HL-60/S4 (cell line): ENCODE measurements at regions not wholly inside any gene's neighbourhood (a gene's known extent, or its start where the extent isn't known, plus 50 kb on each side); places are given as distances from the start of the nearest gene placed in this dataset.
"Not testable (repeated sequence)": the region's sequence is repeated elsewhere in the genome, so short reads cannot be mapped to it uniquely, and the experiment has no call there.

ENCODE experiments used
- in situ Hi-C: fragments of 300-500 bp; cut with MboI; formaldehyde crosslinking; loops from 2 replicates; pipeline ENCODE4 v1.14.3; 2022; ENCODE audit warnings: low sequenced_read_pairs

DNA sequence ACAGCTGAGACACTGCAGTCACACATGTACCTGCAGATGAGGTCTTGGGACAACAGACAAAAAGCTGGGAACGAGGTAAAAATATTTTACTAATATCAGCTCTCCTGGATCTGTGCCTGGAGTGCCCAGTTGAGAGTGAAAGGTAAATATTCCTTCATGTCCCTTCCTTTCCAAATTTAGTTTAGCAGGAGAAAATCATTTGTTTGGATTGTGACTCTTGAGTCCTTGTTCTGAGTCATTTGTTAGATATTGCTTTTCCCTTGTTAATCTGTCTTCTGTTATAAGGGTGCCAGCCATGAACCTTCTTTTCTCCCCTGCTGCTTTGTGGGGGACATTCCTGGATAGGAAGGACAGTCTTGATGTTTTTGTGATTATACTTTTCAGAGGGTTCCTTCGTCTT, 329.2 kb downstream of the DSC3 start:
- in situ Hi-C loops = no loop called here

DNA sequence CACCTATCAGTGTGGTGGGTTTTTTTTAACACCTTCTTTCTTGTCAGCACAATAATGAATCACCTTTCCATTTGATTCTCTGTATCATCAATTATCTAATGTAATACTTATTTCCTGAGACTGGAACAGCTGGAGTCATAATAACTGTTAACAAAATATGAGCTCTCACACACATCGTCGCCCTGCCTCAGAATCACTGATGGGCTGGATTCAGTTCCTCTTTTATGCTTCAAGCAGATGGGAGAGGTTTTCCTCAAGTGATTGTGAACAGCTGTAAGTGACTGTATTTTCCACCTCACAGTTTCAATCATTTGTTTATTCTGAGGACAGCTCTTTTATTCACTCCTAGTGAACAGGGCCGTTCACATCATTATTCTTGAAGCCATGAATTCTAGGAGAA, 330.2 kb downstream of the DSC3 start:
- in situ Hi-C loops = no loop called here

DNA sequence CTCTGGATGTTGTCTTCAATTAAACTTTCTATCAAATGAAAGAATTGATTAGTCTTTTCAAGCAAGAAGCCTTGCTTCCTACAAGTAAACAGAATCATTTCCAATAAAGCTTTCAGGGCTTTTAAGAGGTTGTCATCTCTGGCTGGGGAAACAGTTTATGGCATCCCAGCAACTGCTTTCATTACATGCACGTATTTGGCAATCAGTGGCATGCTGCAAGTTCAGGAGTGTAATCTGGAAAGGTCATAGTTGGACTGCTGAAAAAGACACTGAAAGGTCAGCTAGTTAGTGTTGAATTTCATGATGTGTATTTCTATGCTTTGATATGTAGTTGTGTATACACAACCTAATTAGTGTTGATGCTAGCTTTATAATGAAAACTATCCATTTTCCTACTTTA, 332.9 kb downstream of the DSC3 start:
- in situ Hi-C loops = no loop called here

DNA sequence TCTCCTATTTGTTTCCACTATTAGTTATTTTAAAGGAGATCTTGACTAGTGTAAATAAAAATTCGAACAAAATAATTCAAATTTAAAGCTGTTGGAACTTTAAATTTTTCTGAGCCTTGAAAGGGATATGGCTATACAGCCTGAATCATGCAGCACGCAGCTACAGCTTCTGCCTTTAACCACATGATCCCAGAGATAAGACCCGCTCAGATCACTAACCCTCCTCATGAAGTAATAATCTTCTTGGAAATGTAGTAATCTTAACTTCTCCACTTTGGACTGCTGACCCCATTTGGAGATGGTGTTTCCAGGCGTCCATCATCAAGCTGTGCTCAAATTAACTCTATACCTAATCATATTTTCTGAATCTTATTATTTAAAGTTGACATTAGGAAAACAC, 336.6 kb downstream of the DSC3 start:
- in situ Hi-C loops = no loop called here

DNA sequence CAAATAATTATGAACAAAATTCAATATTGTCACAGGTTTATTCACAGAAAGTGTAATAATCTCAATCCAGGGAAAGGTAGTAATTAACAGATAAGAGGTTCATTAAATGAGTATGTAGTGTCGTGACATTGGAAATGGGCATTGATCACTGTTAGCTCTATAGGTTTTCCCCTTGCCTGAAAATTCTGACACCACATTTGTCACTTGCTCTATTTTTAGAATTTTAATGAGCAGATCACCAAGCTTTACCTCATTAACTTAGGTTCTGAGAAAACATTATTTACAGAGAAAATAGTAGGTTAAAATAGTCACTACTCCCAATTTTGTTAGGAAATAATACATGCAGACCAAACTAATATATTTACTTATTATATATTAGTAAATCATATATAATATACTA, 344.0 kb downstream of the DSC3 start:
- in situ Hi-C loops = no loop called here

DNA sequence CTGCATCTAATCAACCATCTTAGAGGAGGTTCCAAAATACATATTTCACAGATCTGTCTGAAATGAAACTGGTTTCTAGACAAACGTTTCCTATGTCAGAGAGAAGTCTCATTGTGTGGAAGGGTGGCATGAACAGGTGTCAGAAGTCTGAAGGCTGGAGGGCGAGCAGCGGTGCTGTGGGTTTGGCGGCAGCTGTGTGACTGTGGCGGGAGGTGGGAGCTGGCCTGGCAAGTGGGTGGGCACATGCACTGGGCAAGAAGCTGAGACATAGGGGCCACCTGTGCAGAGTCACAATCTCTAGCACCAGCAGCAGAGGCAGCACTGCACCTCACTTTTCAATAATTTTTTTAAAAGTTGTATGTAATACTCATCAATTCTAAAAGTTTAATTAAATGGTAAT, 346.3 kb downstream of the DSC3 start:
- in situ Hi-C loops = no loop called here

DNA sequence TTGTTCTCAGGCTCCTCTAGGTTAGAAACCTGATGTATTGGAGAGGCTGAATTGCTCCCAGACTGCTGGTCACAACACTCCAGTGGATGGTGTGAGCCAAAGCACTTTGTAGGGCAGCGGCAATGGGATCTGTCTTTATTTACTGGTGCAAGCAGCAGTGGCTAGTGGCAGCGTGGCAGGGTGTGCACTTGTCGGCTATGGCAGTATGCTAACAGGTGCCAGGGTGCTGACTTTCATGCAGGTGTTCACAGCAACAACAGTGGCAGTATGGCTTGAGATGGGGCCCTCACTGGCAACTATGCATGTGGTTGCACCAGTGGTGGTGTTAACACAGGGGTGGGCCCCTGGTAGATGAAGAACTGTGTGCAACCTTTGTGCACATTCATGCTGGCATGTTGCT, 347.8 kb downstream of the DSC3 start:
- in situ Hi-C loops = no loop called here

DNA sequence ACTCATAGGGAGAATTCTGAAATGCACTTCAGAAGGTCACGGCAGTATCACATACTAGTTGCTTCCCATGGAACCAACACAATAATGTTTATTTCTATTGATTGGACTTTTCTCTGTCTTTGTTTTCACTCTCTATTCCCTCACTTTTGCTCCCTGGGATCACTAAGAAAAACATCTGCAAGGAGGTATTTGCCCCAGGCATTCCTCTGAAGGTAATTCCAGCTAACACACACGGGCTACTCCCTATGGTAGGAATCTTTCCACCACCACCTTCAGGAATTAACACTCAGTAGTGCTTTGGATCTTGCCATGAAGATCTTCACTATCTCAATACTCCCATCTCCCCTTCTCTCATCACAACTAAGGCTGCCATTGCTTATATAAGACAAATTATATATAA, 353.3 kb downstream of the DSC3 start:
- in situ Hi-C loops = no loop called here

DNA sequence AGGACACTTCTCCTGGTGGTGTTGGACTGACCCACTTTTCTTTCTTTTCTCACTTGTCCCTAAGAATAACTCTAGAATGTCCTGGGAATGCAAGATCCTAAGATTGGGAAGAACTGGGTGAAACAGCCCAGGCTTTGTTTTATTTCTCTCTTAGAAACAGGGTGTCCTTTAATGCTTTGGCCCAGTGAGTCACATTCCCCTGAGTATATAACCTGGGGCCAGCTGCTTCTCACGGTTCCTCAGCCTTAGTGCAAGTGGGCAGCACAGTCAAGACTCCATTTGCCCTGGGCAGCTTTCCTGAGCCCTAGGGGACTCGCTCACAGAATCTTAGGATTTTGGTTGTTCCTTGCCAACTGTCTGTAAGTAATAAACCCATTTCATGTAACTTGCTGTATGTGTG, 355.0 kb downstream of the DSC3 start:
- in situ Hi-C loops = no loop called here

DNA sequence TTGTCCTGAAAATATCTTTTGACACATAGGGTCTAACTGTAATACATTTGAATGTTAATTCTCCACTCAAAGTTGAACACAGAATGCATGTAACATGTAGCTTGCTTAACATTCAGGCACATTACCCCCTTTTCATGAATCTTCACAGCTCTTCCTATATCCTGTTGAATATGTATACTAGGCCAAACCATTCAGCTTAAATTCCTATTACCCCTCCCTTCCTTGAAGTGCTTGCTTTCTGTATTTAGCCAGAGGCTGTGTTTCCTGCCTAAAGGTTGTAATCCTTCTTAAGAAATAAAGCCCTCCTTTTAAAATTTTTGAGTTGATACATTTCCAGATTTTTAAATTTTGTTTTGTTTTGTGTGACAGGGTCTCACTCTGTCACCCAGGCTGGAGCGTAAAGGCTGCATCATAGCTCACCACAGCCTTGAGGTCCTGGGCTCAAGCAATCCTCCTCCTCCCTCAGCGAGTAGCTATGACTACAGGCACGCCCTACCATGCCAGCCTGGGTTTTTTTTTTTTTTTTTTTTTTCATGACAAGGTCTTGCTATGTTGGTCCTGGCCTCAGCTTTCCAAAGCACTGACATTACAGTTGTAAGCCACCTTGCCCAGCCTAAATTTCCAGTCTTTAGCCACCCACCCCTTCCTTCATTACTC, 357.6 kb downstream of the DSC3 start:
- in situ Hi-C loops = no loop called here

DNA sequence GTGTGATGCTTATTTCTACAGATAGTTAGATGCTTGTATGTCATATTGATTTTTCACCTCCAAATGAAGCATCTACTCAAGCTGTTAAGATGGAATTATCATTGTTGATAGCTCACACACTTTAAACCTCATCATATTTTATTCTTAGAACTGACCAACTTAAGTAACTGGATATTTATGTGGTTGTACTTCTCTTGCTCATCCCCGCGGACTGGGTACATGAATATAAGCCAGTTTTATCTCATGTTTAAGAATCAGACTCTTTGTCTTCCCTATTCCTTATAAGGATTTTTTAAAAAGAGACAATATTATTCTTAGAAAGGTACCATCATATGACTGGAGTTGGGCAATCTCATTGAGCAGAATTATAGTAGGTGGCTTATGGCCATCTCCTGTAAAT, 358.7 kb downstream of the DSC3 start:
- in situ Hi-C loops = no loop called here

DNA sequence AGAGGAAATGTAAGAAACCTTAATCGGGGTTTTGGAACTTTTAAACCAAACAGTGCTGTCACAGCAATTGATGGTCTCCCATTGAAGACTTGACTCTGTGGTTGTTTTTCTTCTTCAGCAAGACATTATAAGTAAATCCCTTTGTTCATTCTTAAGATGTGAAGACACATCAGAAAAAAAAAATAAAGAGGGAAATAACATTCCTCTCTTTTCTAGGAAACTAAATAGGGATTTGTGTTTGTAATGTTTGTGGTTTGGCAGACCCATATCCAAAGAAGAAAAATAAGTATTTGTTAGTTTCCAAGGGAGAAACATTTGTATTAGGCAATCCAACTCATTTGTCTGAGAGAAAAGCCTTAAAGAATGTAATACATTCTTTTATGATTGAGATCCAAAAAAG, 359.9 kb downstream of the DSC3 start:
- in situ Hi-C loops = no loop called here

DNA sequence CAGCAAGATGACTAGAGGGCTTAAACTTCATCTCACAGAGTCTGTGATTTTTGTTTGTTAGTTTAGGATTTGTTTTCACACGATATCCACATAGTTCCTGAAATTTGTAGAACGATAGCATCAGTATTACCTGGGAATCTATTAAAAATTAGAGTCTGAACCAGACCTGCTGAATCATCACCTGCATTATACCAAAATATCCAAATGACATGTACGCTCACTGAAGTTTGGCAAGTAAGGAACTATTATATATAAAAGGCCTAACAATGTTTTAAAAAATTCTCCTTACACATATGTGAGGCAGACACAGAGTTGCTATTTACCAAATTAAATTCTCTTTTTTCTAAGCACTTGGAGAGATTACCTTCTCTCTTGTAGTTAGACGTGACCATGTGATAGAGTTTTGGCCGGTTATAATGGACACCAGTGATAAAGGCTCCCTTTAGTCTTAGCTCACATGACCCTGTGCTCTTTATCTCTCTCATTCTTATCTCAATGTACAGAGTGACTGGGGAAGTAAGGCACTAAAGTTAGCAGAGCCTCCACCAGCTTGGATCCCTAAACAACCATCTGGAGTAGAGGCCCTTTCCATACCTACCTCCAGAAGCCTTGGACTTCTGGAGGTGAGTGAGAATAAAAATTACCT, 363.1 kb downstream of the DSC3 start:
- in situ Hi-C loops = no loop called here

DNA sequence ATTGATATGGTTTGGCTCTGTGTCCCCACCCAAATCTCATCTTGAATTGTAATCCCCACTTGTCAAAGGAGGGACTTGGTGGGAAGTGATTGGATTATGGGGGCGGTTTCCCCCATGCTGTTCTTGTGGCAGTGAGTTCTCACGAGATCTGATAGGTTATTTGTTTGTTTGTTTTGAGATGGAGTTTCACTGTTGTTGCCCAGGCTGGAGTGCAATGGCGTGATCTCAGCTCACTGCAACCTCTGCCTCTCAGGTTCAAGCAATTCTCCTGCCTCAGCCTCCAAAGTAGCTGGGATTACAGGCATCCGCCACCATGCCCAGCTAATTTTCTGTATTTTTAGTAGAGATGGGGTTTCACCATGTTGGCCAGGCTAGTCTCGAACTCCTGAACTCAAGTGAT, 364.7 kb downstream of the DSC3 start:
- in situ Hi-C loops = not testable (repeated sequence)

DNA sequence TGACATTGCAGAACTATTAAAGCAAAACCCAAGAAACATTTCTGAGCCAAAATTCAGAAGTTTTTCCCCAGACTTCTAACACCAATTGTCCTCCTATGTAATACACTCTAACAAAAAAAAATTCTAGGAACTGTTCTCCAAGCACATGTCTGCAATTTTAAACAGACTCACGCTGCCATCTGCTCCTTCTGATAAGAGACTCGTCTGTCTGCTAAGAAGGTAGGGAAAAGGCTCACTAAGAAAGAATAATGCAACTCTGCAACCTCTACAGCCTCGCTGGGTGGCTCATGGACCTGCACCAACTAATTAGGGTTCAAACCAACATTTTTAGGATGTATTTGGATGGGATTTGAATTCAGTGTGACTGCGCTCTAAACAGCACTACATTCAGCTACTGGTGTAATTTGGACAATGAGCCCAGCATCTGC, 366.5 kb downstream of the DSC3 start:
- in situ Hi-C loops = no loop called here

DNA sequence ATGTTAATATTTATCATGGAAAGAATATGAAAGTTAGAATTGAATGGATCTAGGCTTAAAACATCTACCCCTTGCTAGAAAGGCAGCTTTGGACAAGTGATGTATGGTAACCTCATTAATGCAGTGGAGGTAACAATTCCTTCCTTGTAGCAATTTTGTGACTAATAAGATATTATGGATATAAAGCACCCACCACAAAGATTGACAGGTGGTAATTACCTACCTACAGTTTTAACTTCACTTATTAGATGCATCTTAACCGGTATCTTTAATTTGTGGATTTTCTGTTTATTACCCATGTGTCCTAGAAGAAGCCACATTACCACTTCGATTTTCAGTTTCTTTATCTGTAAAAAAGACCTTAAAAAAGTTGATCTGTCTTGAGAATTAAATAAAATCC, 367.0 kb downstream of the DSC3 start:
- in situ Hi-C loops = no loop called here

DNA sequence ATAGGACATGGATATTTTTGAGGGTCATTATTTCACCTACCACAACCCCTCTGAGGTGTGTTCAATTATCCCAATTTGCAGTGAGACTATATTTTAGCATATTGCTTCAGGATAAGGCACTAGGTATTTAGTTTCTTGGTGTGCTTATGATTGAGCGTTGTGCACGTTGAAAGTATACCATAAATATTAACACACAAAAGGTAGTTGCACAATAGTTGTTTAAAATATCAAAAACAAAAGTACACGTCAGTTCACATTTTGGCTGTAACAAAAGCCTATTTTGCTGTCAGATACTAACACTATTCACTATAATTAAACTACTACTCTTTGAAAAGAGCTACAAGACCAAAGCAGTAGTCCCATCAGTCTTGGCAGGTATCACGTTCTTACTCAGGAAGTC, 367.5 kb downstream of the DSC3 start:
- in situ Hi-C loops = no loop called here

DNA sequence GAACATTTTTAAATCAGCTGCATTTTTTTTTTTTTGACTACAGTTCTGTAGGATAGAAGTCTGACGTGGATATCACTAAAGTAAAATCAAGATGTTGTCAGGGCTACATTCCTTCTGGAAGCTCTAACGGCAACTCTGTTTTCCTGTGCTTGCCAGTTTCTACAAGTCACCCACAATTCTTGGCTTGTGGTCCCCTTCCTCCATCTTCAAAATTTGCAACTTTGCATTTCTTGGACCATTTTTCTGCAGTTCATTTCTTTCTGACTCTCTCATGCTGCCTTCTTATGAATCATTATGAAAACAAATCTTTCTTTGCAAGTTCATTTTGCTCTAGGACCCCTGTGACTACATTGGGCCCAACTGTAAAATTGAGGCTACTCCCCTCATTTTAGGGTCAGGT, 367.9 kb downstream of the DSC3 start:
- in situ Hi-C loops = no loop called here

DNA sequence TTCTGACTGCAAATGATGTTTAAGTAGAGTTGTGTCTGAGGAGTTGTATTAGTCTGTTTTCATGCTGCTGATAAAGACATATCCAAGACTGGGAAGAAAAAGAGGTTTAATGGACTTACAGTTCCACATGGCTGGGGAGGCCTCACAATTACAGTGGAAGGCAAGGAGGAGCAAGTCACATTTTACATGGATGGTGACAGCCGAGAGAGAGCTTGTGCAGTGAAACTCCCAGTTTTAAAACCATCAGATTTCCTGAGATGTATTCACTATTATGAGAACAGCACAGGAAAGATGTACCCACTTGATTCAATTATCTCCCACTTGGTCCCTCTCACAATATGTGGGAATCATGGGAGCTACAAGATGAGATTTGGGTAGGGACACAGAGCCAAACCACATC, 370.1 kb downstream of the DSC3 start:
- in situ Hi-C loops = not testable (repeated sequence)

DNA sequence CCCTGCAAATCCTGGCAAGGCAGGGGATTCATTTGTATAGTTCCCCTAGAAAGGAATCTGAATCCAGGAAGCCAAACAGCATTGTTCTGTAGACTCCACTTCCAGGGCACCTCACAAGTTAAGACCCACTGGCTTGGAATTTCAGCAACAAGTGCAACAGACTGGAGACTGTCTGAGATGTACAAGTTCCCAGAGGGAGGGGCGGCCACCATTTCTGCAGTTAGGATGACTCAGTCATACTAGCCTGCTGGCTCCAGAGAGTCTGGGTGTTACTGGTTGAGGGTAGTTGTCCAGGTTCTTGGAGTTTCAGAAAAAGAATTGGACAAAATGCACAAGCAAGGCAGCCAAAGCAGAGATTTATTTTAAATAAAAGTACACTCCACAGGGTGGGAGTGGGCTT, 384.2 kb downstream of the DSC3 start:
- in situ Hi-C loops = no loop called here

DNA sequence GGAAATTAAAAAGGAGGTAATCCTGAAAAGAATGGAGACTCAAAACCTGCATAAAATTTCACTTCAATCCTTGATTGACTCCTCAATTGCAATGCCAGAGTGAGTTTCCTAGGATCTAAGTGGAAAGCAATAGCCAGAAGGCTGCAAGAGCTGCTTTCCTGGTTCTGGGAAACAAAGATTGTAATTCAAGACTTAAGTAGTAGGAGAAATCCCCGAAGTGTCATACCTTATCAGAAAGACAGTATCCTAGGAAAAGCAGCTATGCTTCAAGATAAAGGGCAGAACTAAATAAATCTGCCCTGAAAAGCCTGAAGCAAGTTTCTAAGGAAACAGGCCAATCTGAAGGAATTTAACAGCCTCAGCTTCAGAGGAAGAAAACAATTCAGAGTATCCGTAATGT, 390.2 kb downstream of the DSC3 start:
- in situ Hi-C loops = no loop called here

DNA sequence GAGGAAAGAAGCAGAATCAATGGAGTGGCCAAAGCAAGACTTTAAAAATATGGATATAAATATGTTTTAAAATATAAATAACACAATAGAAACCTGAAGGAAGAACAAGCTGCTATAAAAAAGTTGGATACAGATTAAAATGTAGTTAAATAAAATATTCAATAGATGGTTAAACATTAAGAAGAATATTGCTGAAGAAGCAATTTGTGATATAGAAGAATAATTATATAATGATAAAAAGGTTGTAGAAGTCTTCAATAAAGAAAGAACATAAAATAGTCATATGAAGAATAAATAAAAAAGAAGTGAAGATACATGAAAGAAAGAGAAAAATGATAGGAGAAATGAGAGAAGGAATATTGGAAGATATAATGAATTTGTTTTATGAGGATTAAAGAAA, 392.0 kb downstream of the DSC3 start:
- in situ Hi-C loops = no loop called here

DNA sequence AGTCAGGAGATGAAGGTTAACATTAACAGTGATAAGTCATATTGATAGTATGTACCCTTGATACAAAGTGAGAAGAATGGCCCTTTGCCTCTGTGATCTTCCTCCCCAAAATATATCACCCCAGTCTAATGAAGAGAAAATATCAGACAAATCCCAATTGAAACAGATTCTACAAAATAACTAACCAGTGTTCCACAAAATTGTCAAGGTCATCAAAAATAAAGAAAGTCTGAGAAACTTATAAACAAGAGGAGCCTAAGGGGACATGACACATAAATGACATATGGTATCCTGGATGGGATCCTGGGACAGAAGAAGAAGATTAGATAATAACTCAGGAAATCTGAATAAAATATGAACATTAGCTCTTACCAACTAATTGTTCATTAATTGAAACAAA, 398.4 kb downstream of the DSC3 start:
- in situ Hi-C loops = no loop called here
